ENCODE measurements at regions not wholly inside any gene's neighbourhood (a gene's known extent, or its start where the extent isn't known, plus 50 kb on each side); places are given as distances from the start of the nearest gene placed in this dataset.

- DNase-seq (ENCODE audit: low read depth in 3 of 3, low spot score in 2 of 3) = no peak
Observed at GRCh38 chr14:58808828-58809227, 171.1 kb downstream of the DACT1 start.

GRCh38 chr14:58809520-58809919, 171.8 kb downstream of the DACT1 start:
- DNase-seq (ENCODE audit: low read depth in 3 of 3, low spot score in 2 of 3) = no peak

- no peak for DNase-seq (ENCODE audit: low read depth in 3 of 3, low spot score in 2 of 3)
Observed at GRCh38 chr14:58812050-58812910, 174.5 kb downstream of the DACT1 start.

- DNase-seq (ENCODE audit: low read depth in 3 of 3, low spot score in 2 of 3) = no peak
Observed at GRCh38 chr14:58813745-58814144, 176.0 kb downstream of the DACT1 start.

GRCh38 chr14:58814466-58814865, 176.7 kb downstream of the DACT1 start:
- no peak for DNase-seq (ENCODE audit: low read depth in 3 of 3, low spot score in 2 of 3)

GRCh38 chr14:58815161-58815701, 177.5 kb downstream of the DACT1 start:
- no peak for DNase-seq (ENCODE audit: low read depth in 3 of 3, low spot score in 2 of 3)

GRCh38 chr14:58815794-58816193, 178.0 kb downstream of the DACT1 start:
- no peak for DNase-seq (ENCODE audit: low read depth in 3 of 3, low spot score in 2 of 3)

- DNase-seq (ENCODE audit: low read depth in 3 of 3, low spot score in 2 of 3) = no peak
Observed at GRCh38 chr14:58816416-58817115, 178.8 kb downstream of the DACT1 start.

GRCh38 chr14:58817846-58818245, 180.1 kb downstream of the DACT1 start:
- no peak for DNase-seq (ENCODE audit: low read depth in 3 of 3, low spot score in 2 of 3)

- DNase-seq (ENCODE audit: low read depth in 3 of 3, low spot score in 2 of 3) = no peak
Observed at GRCh38 chr14:58820032-58820431, 182.3 kb downstream of the DACT1 start.

GRCh38 chr14:58821421-58821820, 183.7 kb downstream of the DACT1 start:
- DNase-seq (ENCODE audit: low read depth in 3 of 3, low spot score in 2 of 3) = no peak

- DNase-seq (ENCODE audit: low read depth in 3 of 3, low spot score in 2 of 3) = no peak
Observed at GRCh38 chr14:58822856-58823255, 185.1 kb downstream of the DACT1 start.

- DNase-seq (ENCODE audit: low read depth in 3 of 3, low spot score in 2 of 3) = no peak
Observed at GRCh38 chr14:58823312-58823711, 185.6 kb downstream of the DACT1 start.

- DNase-seq (ENCODE audit: low read depth in 3 of 3, low spot score in 2 of 3) = no peak
Observed at GRCh38 chr14:58824106-58824505, 186.3 kb downstream of the DACT1 start.

- DNase-seq (ENCODE audit: low read depth in 3 of 3, low spot score in 2 of 3) = no peak
Observed at GRCh38 chr14:58824796-58825195, 187.0 kb downstream of the DACT1 start.

GRCh38 chr14:58825606-58826005, 187.8 kb downstream of the DACT1 start:
- no peak for DNase-seq (ENCODE audit: low read depth in 3 of 3, low spot score in 2 of 3)

GRCh38 chr14:58826845-58827686, 189.3 kb downstream of the DACT1 start:
- DNase-seq (ENCODE audit: low read depth in 3 of 3, low spot score in 2 of 3) = no peak

- DNase-seq (ENCODE audit: low read depth in 3 of 3, low spot score in 2 of 3) = no peak
Observed at GRCh38 chr14:58828298-58828697, 190.5 kb downstream of the DACT1 start.

GRCh38 chr14:58829594-58829993, 191.8 kb downstream of the DACT1 start:
- DNase-seq (ENCODE audit: low read depth in 3 of 3, low spot score in 2 of 3) = no peak

GRCh38 chr14:58830121-58830520, 192.4 kb downstream of the DACT1 start:
- DNase-seq (ENCODE audit: low read depth in 3 of 3, low spot score in 2 of 3) = no peak

- no peak for DNase-seq (ENCODE audit: low read depth in 3 of 3, low spot score in 2 of 3)
Observed at GRCh38 chr14:58832095-58832521, 194.3 kb downstream of the DACT1 start.
